A673 (cell line): ENCODE measurements at regions not wholly inside any gene's neighbourhood (a gene's known extent, or its start where the extent isn't known, plus 50 kb on each side); places are given as distances from the start of the nearest gene placed in this dataset.

Experiments used
- BruUV-seq: library from RNA; stranded (reverse); fragments of 400-500 nt; replicated peaks from 2 replicates; lab custom pipeline; 2021; lab: Mats Ljungman, UMichigan
- CTCF ChIA-PET: fragments of 300-600 bp; sonication (Branson Sonifier 250); formaldehyde crosslinking; loops from one replicate; lab custom pipeline; 2022; ENCODE audit warnings: antibody characterized with exemption; lab: Charles Lee
- POLR2A ChIA-PET: fragments of 300-600 bp; sonication (Branson Sonifier 250); formaldehyde crosslinking; loops from one replicate; lab custom pipeline; 2022; ENCODE audit warnings: antibody characterized with exemption; ENCODE audit not compliant: low non-redundant PET; lab: Charles Lee
- DNase-seq: peaks from one replicate; pipeline ENCODE4 v3.0.0-alpha.2; 2015; ENCODE audit warnings: low spot score
- H3K27ac ChIP-seq: fragments of 200-600 bp; sonication (generic); 2 replicates; pipeline ENCODE4 v1.5.1; 2016; ENCODE audit warnings: mixed run types, low read depth, mild to moderate bottlenecking, mixed read lengths, antibody characterized with exemption, low read length; ENCODE audit not compliant: poor library complexity, severe bottlenecking
- H3K27me3 ChIP-seq: fragments of 200-600 bp; sonication (generic); replicated peaks from 2 replicates; pipeline ENCODE4 v1.6.1; 2017; ENCODE audit warnings: mixed run types, low read depth, mild to moderate bottlenecking, mixed read lengths, antibody characterized with exemption, low read length; ENCODE audit not compliant: insufficient read depth, poor library complexity
- H3K36me3 ChIP-seq: fragments of 200-600 bp; sonication (generic); 2 replicates; pipeline ENCODE4 v1.6.1; 2016; ENCODE audit warnings: mixed run types, mild to moderate bottlenecking, mixed read lengths, antibody characterized with exemption, low read length; ENCODE audit not compliant: insufficient read depth, poor library complexity, severe bottlenecking
- H3K4me1 ChIP-seq: fragments of 200-600 bp; sonication (generic); 2 replicates; pipeline ENCODE4 v1.6.1; 2017; ENCODE audit warnings: mixed run types, mild to moderate bottlenecking, mixed read lengths, antibody characterized with exemption, low read length; ENCODE audit not compliant: insufficient read depth, poor library complexity, severe bottlenecking
- H3K4me3 ChIP-seq: fragments of 200-600 bp; sonication (generic); 2 replicates; pipeline ENCODE4 v1.5.1; 2016; ENCODE audit warnings: low read depth, mixed run types, mild to moderate bottlenecking, mixed read lengths, low read length; ENCODE audit not compliant: poor library complexity, severe bottlenecking
- H3K9me3 ChIP-seq: fragments of 200-600 bp; sonication (generic); 2 replicates; pipeline ENCODE4 v1.6.1; 2016; ENCODE audit warnings: mixed run types, low read depth, mild to moderate bottlenecking, mixed read lengths, antibody characterized with exemption, low read length; ENCODE audit not compliant: poor library complexity, severe bottlenecking
- EZH2 ChIP-seq: fragments of 200-600 bp; sonication (generic); IDR thresholded peaks from 2 replicates; pipeline ENCODE4 v1.6.1; 2017; ENCODE audit warnings: borderline replicate concordance, low read depth, mild to moderate bottlenecking, mixed read lengths, antibody characterized with exemption, low read length; ENCODE audit not compliant: poor library complexity, severe bottlenecking
- intact Hi-C: fragments of 100-400 bp; cut with micrococcal nuclease; formaldehyde crosslinking; loops from one replicate; pipeline ENCODE4 v1.10.0; 2022; ENCODE audit not compliant: unreplicated experiment
- TF ChIP-seq, protein P1 (sequence below): fragments of 300-800, 200-600 bp; sonication (generic); conservative IDR thresholded peaks from 2 replicates; pipeline ENCODE4 v1.5.1; 2017; ENCODE audit warnings: low read depth, mild to moderate bottlenecking, antibody characterized with exemption, low read length, moderate library complexity, mixed read lengths

DNA sequence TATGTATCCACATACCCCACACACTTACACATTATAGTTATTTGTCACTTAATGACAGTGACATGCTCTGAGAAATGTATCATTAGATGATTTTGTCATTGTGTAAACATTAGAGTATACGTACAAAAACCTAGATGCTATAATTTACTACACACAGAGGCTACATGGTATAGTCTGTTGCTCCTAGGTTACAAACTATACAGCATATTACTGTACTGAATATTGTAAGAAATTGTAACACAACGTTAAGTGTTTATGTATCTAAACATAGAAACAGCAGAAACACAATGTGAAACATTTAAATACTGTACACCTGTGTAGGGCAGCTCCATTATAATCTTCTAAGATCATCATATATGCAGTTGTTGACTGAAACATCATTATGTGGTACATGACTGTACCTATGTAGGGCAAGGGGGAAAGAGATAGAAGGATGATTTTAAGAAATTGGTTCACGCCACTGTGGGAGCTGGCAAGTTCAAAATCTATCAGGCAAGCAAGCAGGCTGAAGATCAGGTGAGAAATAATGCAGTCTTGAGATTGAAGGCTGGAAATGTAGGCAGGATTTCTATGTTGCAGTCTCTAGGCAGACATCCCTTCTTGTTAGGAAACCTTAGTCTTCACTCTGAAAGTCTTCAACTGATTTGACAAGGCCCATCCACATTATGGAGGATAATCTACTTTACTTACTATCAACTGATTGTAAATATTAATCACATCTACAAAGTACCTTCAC lies 78.0 kb upstream of the CPEB2 start:
- intact Hi-C loops, result no loop called here
- Histone ChIP-seq H3K4me3 (no peak overlapping the region), H3K4me1 (no peaks in the 10 kb centered on the region), H3K27ac (no peak overlapping the region), H3K9me3 (no peaks in the 10 kb centered on the region), H3K27me3 (no peaks in the 10 kb centered on the region), H3K36me3 (no peaks in the 10 kb centered on the region)
- CTCF ChIA-PET, result no interaction called here
- DNase-seq, result no peak
- TF ChIP-seq, protein P1, sequence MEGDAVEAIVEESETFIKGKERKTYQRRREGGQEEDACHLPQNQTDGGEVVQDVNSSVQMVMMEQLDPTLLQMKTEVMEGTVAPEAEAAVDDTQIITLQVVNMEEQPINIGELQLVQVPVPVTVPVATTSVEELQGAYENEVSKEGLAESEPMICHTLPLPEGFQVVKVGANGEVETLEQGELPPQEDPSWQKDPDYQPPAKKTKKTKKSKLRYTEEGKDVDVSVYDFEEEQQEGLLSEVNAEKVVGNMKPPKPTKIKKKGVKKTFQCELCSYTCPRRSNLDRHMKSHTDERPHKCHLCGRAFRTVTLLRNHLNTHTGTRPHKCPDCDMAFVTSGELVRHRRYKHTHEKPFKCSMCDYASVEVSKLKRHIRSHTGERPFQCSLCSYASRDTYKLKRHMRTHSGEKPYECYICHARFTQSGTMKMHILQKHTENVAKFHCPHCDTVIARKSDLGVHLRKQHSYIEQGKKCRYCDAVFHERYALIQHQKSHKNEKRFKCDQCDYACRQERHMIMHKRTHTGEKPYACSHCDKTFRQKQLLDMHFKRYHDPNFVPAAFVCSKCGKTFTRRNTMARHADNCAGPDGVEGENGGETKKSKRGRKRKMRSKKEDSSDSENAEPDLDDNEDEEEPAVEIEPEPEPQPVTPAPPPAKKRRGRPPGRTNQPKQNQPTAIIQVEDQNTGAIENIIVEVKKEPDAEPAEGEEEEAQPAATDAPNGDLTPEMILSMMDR, result no peak
- no peak for TF ChIP-seq EZH2
- POLR2A ChIA-PET, result no interaction called here
- no TSS peak for BruUV-seq

DNA sequence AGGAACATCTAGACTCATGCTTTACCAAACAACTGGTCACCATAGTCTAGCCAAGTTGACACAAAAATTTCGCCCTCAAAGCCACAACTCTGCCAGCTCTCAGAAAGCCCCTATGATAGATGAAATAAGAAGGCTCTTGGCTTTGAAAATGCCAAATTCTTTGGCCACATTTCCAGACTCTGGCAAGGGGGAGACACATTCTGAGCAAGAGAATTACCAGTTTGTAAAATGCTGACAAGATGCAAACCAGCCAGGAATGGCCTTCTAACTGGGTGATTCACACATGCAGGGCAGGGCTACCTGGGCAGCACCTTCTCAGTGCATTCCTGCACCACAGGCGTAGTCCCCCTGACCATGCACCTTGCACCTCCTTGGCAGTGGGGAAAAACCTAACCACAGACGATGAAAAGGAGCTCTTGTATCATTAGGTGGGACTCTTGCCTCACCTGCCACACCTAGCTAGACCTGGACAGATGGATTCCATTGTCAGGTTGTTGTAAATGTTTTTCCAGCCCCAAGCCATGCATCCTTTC lies 77.4 kb upstream of the CPEB2 start:
- Histone ChIP-seq H3K4me3 (no peak overlapping the region), H3K36me3 (no peaks in the 10 kb centered on the region), H3K4me1 (no peaks in the 10 kb centered on the region), H3K9me3 (no peaks in the 10 kb centered on the region), H3K27me3 (no peaks in the 10 kb centered on the region), H3K27ac (no peak overlapping the region)
- ChIA-PET CTCF (no interaction called here), POLR2A (no interaction called here)
- no peak for DNase-seq
- no TSS peak for BruUV-seq
- intact Hi-C loops, result no loop called here
- TF ChIP-seq EZH2, result no peak
- TF ChIP-seq, protein P1, result no peak

DNA sequence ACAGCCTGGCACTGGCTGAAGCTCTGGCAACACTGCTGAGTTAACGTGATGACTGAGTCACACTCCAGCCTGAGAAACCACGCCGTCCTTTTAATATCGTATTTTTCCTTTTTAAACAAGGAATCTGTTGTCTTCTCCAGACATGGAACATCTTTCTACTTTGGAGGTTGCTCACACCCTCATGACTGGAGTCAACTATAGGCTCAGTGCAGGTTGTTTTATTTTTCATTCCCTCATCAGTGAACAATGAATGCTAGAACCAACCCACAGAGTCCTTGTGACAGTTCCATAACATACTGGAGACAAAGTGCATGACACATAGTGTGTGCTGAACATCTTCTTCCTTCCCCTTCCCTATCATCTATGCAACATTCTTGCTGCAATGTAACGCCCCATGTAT lies 76.8 kb upstream of the CPEB2 start:
- H3K4me1 ChIP-seq, result no peaks in the 10 kb centered on the region
- H3K27ac ChIP-seq, result no peak overlapping the region
- ChIA-PET CTCF (no interaction called here), POLR2A (no interaction called here)
- no peak for DNase-seq
- BruUV-seq, result no TSS peak
- no peak overlapping the region for H3K4me3 ChIP-seq
- intact Hi-C loops, result no loop called here
- H3K9me3 ChIP-seq, result no peaks in the 10 kb centered on the region
- TF ChIP-seq, protein P1, result no peak
- TF ChIP-seq EZH2, result no peak
- H3K36me3 ChIP-seq, result no peaks in the 10 kb centered on the region
- H3K27me3 ChIP-seq, result no peaks in the 10 kb centered on the region
